ENCODE measurements at regions not wholly inside any gene's neighbourhood (a gene's known extent, or its start where the extent isn't known, plus 50 kb on each side); places are given as distances from the start of the nearest gene placed in this dataset.

DNA sequence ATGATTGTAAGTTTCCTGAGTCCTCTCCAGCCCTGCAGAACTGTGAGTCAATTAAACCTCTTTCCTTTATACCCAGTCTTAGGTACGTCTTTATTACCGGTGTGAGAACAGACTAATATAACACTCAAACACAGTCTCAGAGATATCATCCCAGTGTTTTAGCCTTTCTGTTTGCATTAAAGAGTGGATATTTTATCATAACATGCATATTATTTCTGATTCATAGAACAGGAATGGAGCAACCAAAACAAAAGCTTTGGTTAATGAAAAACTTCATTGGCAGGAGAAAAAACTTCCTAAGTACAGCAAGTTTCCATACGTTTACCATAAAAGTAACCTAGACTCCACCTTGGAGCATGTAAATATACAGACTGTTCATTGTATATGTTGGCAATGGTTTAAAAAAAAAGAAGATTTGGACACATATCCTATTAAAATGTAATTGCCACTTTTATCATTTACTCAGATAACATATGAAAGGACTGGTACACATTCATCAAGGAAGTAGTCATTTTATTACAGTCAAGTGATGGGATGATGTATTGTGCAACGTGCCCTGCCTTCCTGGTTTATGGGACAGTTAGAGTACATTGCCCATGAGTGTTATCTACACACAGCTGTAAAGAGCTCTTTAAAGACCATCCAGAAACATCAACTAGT lies 144.8 kb downstream of the ETS2 start:
- peak; percentile 10 for DNase-seq

DNA sequence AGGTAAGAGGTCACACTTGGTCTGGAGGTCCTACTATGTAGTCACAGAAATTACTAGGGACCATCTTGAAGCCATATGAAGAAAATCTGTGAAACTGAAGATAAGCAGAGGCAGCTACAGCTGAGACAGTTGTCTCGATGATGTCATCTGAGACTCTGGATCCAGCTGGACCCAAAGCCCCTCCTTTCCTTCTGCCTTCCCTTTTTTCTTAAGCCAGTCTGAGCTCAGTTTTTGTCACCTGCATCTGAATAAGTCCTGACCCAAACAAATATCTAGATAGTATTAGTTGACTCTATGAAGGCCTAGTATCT lies 143.3 kb downstream of the ETS2 start:
- no peak for DNase-seq

DNA sequence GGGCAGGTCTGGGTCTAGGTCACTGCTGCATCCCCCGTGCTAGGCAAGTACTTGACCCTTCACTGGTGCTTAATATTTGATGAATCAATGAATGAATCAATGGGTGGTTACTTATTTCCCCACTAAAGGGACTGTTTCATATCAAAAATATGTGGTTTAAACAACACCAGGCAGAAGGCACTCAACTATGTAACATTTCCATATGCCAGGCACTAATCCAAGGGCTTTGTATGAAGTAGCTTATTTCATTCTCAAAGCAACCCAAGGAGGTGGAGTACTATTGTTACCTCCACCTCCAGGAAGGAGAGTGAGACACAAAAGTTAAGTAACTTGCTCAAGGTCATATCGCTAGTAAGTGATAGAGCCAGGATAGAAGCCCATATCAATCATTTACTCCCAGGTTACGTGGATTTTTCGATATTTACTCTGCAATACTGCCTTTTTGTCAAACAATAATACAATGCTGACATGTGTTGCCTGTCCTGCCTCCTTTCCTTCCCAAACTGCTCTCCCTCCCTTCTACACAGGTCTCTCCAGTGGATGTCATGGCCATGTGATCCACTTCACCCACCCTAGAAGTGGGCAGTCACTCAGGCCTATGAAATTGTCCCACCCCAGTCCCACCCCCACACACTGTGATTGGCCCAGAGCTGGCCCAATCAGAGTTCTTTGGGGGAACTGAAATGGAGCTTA lies 142.8 kb downstream of the ETS2 start:
- no peak for DNase-seq

DNA sequence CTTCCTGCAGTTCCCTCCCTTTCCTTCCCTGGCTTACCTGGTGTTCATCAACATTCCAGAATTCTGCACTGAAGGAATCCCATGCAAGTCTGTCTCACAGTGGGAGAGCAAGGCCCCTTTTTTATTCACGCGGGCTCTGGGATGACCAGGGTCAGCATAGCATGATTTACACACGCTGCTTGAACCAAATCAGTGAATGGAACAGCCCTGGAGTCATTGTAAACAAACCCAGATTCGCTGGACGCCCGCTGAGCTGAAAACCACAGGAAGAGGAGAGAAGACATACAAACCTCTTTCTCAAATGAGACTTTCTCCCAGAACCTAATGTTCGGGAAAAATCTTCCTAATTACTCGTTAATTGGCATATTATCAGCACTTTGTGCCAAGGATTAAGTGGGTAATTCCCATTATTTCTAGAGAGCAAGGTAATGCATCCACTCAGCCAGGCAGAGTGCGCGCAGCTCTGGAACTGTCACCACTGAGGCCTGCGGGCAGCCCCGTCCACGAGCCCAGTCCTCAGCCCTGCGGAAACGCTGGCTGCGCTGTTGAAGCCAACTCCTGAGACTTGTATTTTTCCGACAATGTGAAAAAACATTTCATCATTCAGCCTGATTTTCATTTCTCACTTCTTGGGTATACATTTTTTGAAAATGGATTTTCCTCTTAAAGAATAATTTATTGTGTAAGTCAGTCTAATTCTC lies 140.0 kb downstream of the ETS2 start:
- DNase-seq: peak; percentile 24

DNA sequence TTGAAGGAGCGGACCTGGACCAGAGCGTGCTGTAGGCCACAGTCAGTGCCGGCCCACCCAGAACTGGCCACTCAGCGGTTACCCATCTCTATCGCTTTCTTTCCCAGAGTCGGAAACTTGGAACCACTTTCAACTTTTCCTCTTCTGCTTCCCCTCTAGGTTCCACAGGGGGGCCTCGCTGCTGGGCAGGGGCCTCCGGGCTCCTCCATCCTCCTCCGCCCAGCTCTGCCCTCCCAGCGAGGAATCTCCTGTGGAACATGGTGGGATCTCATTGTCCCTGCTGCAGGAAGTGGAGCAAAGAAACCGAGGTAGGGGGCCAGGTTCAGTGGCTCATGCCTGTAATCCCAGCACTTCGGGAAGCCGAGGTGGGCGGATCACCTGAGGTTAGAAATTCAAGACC lies 139.2 kb downstream of the ETS2 start:
- no peak for DNase-seq

DNA sequence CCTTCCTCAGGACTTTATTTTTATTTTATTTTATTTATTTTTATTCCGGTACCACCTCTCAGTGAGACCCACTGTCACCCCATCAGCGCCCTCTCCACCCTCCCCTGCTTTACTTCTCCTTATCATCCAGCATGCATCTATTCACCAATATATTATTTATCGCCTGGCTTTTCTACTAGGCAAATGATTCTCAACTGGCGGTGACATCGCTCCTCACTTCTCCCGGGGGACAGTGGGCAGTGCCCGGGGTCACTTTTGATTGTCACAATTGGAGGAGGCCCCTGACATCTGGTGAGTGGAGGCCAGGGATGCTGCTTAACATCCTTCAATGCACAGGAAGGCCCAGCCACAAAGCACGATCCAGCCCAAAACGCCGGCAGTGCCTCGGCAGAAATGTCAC lies 138.7 kb downstream of the ETS2 start:
- no peak for DNase-seq

DNA sequence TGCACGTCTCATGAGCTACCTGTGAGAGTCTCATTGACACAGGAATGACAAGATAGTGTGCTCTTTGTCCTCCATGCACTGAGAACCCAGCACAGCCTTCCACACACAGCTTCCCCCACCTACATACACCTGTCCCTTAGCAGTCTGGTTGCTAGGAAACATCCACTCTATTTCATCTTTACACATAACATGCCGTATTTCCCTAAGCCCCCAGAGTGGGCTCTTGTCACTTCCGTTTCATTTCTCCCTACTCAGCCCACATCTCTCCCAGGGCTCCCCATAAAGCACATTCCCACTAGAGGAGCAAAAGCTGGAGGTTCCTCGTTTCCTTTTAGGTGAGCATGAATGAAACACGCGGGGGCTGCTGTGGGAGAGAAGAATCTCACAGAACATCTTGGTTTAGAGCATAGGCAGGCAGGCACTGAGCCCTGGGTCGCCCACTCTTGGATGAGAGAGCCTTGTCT lies 137.1 kb downstream of the ETS2 start:
- peak; percentile 84 for DNase-seq

DNA sequence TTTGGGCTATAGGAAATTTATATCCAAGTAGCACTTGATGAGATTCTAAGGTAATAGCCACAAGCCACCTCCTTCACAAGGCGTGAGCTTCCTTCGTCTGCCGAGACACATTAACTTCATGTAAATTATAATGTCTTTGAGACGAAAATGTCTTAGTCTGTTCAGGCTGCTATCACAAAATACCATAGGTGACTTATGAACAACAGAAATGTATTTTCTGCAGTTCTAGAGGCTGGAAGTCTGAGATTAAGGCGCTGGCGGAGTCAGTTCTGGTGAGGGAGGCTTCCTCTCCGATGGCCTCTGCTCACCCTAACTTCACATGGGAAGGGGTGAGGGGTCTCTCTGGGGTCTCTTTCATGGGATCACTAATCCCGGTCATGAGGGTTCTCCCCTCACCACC lies 133.0 kb downstream of the ETS2 start:
- DNase-seq: no peak

DNA sequence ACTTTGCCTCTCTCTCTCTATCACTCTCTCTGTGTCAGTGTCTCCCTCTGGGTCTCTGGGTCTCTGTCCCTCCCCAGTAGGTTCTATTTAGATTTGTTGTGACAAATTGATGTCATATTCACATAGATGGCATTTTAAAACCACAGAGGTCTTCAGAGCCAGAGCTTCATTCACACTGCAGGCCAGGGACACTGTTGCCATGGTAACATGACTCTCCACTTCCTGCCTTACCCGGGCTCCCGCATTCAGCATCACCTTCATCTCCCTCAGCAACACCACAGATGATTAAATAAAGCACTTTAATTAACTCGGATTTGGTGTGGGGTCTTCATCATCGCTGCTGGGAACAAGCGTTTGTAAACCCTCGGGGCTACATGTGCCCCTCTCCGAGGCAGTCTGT lies 132.6 kb downstream of the ETS2 start:
- DNase-seq: peak; percentile 56

DNA sequence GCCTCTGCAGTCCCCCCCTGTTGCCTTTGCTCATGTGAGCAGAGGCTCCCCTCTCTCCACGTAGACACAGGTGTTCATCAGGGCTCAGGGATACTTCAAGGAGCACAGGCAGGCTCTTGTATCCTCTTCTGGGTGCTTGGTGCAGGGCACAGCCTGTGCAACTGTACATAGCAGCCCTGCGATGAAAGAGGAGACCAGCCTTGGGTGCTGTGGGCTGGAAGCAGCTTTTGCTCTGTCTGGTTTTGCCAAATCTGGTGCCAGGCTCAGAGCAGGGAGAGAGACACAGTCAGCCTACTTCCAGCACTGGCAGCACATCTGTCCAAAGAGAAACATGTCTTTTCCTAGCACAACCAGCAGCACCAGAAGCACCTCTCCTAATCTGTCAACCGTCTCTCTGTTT lies 132.1 kb downstream of the ETS2 start:
- no peak for DNase-seq

DNA sequence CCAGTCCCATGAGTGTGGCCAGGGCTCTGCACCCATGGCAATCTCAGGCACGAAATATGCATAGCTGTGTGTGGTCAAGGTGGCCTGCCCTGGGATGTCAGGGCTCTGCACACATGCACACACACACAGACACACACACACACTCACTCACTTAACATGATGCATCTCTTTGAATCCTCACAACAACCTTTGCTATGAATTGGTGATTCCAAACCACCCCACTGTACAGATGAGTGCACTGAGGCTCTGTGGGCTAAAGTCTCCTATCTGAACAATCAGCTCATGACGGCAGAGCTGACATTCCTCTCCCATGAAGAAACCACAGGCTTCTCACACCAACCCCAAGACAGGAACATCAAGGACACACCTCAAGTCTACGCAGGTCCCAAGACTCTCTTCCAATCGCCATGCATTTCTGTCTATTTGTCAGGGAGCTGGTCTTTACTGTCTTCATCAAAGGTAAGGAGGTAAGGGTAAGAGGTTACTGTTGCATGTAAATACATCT lies 131.6 kb downstream of the ETS2 start:
- no peak for DNase-seq

DNA sequence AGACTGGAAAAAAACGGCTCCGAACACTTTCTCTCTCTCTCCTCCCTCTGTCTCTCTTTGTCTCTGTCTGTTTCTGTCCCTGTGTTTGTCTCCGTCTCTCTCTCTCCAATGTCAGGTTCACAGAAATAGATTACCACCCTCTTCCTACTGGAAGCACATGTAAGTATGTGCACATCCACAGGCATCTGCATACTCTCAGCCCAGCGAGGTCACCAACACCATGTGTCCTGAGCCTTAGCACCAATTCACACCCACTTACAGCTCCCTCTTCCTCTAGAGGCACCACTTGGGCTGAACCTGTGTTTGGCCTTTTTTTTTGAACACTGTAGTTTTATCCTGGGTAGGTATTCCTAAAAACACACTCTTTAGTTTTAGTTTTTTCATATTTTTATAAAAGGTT lies 130.5 kb downstream of the ETS2 start:
- no peak for DNase-seq

DNA sequence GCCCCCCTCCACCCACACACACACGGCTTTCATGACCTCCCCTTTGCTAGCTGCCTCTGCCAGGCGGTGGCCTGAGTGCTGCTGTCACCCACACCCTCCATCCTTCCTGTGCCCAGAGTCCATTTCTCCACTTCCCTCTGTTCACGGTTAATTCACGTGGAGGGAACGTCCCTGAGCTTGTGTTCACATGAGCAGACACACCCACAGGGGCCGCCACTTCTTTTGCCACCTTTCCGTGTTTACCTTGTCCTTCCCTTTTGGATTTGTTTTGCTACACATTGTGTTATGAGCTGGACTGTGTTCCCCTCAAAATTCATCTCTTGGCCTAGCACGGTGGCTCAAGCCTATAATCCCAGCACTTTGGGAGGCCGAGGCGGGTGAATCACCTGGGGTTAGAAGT lies 128.0 kb downstream of the ETS2 start:
- DNase-seq: no peak

DNA sequence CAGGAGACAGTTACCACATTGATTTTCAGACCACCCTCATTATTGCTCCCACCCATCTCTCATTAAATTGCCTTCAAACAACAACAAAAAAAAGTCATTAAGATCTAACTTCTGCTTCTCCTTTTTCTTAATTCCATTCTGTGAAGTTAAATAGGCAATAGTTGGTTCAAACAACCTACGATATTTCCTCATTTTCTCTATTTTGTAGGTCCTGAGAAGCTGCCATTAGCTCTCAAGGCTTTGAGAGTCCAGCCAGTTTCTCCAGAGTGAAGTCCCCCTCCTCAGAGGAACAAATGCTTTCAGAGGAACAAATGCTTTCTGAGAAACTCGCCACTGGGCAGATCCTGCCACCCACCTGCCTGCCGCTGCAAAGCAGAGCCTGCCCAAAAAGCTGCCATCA lies 125.6 kb downstream of the ETS2 start:
- no peak for DNase-seq

DNA sequence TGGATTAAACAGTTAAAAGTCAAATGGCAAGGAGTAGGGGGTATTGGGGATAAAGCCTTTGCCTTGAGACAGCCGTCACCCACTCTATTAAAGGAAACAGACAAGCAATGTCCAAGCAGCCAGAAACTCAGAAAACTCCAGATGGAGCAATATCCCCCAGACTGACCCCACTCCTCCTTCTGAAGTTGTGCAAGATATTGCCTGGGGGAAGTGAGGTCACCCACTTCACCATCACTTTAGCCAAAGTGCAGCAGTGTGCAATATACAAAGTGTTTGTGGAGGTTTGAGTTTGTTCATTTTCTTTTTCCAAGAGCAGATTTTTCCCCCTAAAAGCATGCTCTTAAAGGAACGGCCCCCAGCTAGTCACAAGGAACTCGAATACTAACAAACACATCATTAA lies 125.1 kb downstream of the ETS2 start:
- no peak for DNase-seq

DNA sequence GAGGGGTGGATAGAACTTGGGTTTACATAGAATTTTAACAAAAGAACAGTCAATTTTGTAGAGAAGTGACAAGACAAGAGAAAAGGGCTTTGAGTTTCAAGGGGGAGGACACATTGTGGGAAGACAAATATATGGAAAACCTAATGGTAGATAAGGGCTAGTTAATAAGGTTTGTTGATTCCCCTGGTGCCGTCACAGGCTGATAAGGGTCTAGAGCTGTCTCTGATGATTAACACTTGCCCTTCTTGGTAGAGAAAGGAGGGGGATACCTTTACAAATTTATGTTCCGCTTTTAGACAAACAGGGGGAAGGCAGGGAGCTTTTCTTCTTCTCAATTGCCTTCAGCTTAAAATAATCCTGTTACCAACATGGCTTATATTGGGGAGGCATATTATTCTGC lies 124.3 kb downstream of the ETS2 start:
- DNase-seq: no peak

DNA sequence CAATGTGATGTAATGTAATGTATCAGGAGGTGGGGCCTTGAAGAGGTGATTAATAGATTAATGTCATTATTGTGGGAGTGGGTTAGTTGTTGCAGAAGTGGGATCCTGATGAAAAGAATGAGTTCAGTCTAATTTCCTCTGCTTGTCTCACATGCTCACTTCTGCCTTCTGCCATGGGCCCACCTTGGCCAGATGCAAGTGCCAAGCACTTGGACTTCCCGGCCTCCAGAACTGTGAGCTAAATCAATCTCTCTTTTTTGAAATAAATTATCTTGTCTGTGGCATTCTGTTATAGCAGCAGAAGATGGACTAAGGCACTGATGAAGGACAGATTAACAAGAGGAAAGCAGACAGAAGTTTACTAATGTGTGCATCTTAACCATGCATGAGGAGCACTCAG lies 123.9 kb downstream of the ETS2 start:
- no peak for DNase-seq

DNA sequence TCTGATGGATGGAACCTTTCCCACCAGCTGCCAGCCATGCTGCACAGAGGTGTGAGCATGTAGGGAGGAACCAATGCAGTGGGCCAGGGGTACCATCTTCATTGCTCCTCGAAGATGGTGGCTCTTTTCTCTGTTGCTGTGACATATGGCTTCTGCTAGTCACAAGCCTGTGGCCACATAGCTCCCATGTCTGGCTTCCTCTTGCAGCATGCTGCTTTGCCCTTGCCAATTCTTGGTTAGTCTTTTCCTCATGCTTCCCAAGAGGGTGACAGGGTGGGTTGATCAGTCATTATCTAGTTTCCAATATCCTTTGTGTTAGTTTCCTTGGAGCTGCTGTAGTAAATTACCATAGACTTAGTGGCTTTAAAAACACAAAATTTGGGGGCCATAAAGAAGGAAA lies 123.4 kb downstream of the ETS2 start:
- no peak for DNase-seq

DNA sequence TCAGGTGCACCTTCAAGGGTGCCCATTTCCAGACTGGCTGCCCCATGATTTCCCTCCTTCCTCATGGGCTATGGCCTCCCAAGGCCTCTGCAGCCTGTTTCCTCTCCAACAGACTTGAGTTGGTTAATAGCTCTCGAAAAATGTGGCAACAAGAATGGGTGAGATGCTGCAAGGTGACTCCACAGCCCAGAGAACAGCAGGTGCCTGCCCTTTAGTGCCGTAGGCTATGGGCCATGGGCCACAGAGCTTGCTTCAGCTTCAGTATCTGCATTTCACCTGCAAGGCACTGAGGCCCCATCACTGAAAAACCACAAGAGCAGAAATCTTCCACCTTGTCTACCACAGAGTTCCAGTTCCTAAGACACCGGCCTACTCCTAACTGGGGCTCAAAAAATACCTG lies 122.0 kb downstream of the ETS2 start:
- no peak for DNase-seq

DNA sequence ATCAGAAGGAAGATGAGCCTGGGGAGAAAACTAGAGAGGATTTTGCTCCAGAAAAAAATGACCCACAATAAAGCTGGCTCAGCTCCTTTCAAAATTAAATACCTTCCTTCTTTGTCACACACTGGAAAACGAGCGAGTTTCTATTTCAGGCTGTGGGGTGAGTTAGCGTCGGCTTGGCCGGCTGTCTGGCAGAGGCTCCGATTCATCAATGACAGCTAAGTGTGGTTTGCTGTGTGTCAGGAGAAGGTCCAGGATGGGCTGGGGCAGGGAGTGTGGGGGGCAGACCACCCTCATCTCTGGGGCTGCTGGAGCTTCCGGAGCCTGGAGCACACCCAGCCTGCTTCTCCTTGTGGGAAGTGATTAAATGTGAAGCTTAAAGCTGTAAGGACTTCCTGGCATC lies 120.2 kb downstream of the ETS2 start:
- no peak for DNase-seq

DNA sequence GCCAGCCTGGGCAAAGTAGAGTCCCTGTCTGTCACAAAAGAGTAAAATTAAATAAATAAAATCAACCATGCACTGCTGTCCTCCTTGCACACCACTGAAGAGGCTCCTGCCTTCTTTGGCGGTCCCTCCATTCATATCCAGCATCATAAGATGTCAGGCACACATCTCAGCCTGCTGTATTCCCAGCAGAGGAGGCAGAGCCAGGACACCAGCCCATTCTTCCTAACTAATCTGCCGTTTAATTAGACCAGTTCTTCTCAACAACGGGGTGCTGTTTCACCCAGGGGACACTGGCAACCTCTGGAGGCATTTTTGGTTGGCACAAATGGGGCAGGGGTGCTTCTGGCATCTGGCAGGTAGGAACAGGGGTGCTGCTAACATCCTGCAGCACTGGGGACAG lies 119.7 kb downstream of the ETS2 start:
- no peak for DNase-seq

DNA sequence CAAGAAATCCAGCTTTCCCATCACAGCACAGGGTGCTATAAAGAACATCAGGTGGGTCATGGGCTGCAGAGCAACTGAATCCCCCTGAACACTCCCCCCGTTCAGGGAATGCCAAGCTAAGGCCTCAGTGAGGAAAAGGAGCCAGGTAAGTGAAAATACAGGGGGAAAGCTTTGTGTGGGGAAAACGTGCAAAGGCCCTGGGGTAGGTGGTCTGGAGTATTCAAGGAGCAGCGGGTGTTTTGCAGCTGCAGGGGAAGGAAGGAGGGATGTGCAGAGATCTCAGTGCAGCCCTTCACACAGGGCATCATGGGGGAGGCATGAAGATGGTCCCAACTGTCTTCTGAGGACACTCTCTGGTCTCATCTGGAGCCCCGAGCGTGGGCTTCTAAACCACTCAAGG lies 119.2 kb downstream of the ETS2 start:
- no peak for DNase-seq

DNA sequence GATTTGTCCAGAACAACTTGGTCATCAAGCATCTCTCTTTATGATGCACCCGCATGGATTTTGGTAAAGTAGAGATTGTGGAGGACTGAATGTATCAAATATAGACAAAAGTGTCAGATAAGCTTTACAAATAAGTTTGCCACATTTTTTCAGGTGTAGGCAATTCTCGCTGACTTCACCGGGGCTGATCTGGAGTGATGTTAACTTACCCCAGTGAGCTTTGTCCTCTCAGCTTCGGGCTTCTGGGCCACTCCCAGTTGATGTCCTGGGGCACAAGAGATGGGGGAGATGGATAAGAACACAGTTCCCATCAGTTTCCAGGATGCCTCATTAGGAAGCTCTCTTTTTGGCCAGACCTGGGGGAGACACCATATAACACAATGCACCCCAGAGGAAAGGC lies 117.7 kb downstream of the ETS2 start:
- DNase-seq: no peak

DNA sequence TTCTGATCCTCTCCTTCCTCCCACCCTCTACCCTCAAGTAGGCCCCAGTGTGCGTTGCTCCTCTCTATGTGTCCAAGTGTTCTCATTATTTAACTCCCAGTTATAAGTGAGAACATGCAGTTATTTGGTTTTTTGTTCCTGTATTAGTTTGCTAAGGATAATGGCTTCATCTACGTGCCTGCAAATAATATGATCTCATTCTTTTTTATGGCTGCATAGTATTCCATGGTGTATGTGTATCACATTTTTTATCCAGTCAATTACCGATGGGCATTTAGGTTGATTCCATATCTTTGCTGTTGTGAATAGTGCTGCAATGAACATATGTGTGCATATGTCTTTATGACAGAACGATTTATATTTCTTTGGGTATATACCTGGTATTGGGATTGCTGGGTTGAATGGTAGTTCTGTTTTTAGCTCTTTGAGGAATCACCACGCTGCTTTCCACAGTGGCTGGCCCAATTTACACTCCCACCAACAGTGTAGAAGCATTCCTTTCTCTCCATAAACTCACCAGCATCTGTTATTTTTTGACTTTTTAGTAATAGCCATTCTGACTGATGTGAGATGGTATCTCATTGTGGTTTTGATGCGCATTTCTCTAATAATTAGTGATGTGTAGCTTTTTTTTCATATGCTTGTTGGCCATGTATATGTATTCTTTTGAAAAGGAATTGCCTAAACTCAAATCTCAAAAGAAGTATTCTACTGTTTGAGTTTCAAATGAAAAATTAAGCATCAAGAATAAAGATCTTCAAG lies 116.9 kb downstream of the ETS2 start:
- DNase-seq: no peak

All from NCI-H345 (cell line).